Left lung (tissue), 4 donors: ENCODE measurements at regions not wholly inside any gene's neighbourhood (a gene's known extent, or its start where the extent isn't known, plus 50 kb on each side); places are given as distances from the start of the nearest gene placed in this dataset.
A peak's percentile ranks its signal among the peaks of the same experiment; 100 is the strongest.

ENCODE experiments used
- ATAC-seq: fragments of 200-7000 bp; cut with Tn5 transposase; one replicate; pipeline ENCODE4 v1.9.1; 2020; ENCODE audit warnings: moderate library complexity
- DNase-seq, 4 donors: peaks; one replicate each; pipeline ENCODE4 v3.0.0-alpha.2; 2013 to 2020
- H3K27ac ChIP-seq, 2 donors: fragments of 200-600 bp; sonication (generic) in 1 of 2; one replicate each; pipeline versions ENCODE4 v1.5.0 to v1.8.0; 2020 to 2021
- H3K27me3 ChIP-seq, 2 donors: fragments of 200-600 bp; sonication (generic) in 1 of 2; one replicate each; pipeline versions ENCODE4 v1.5.0 to v1.8.0; 2020 to 2021
- H3K36me3 ChIP-seq, 2 donors: fragments of 200-600 bp; sonication (generic) in 1 of 2; one replicate each; pipeline versions ENCODE4 v1.5.0 to v1.8.0; 2020 to 2021
- H3K4me1 ChIP-seq, 2 donors: fragments of 200-600 bp; one replicate each; pipeline ENCODE4 v1.8.0; 2021
- H3K4me3 ChIP-seq, 2 donors: fragments of 200-600 bp; sonication (generic) in 1 of 2; one replicate each; pipeline versions ENCODE4 v1.5.0 to v1.8.0; 2020 to 2021; ENCODE audit warnings: mild to moderate bottlenecking in 1 of 2
- H3K9me3 ChIP-seq, 2 donors: fragments of 200-600 bp; sonication (generic) in 1 of 2; one replicate each; pipeline versions ENCODE4 v1.5.0 to v1.8.0; 2020 to 2021
- intact Hi-C, 2 donors: fragments of 100-400 bp; cut with DNase I; formaldehyde crosslinking; loops; one replicate each; pipeline versions ENCODE4 v1.11.2 to v1.14.2; 2022
- TF ChIP-seq, protein P1 (sequence below), 2 donors: fragments of 200-600 bp; sonication (generic) in 1 of 2; IDR thresholded peaks; one replicate each; pipeline versions ENCODE4 v1.5.0 to v1.8.0; 2021; ENCODE audit warnings: antibody characterized with exemption in 2 of 2
- donor health status: DM: no; HTN: yes; CAD: no.
- donor health status: DM: no; HTN: no; CAD: no.

DNA sequence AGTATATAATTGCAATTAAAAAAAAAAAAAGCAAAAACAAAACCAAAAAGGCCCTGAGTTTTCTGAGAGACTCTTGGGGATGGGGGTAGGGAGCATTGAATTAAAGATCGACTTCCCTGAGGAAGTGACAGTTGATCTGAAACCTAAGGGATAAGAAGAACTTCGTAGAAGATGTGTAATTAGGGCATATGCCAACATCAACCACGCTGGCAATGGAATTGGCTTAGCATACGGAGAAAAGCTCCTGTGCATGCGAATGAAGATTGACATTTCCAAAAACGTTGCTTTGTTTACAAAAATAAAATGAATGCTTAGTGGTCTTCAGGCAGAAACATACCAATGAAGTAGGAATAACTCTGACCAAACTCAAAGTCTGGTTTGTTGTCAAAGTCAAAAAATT lies 307.6 kb upstream of the ZNF521 start:
- ATAC-seq = no peak
- TF ChIP-seq, protein P1, sequence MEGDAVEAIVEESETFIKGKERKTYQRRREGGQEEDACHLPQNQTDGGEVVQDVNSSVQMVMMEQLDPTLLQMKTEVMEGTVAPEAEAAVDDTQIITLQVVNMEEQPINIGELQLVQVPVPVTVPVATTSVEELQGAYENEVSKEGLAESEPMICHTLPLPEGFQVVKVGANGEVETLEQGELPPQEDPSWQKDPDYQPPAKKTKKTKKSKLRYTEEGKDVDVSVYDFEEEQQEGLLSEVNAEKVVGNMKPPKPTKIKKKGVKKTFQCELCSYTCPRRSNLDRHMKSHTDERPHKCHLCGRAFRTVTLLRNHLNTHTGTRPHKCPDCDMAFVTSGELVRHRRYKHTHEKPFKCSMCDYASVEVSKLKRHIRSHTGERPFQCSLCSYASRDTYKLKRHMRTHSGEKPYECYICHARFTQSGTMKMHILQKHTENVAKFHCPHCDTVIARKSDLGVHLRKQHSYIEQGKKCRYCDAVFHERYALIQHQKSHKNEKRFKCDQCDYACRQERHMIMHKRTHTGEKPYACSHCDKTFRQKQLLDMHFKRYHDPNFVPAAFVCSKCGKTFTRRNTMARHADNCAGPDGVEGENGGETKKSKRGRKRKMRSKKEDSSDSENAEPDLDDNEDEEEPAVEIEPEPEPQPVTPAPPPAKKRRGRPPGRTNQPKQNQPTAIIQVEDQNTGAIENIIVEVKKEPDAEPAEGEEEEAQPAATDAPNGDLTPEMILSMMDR (IDR thresholded peaks at IDR 0.05) = no peak

GRCh38 chr18:25658476-25658875 lies 306.5 kb upstream of the ZNF521 start:
- Histone ChIP-seq H3K36me3 (no peaks in the 10 kb centered on the region), H3K27ac (no peak overlapping the region), H3K4me1 (no peaks in the 10 kb centered on the region), H3K9me3 (no peaks in the 10 kb centered on the region), H3K4me3 (no peak overlapping the region), H3K27me3 (no peaks in the 10 kb centered on the region)
- intact Hi-C loops = no loop called here
- DNase-seq (no peak), ATAC-seq (no peak)
- TF ChIP-seq, protein P1 (IDR thresholded peaks at IDR 0.05) = no peak

More for the DNA sequence above, 307.6 kb upstream of the ZNF521 start:
- Histone ChIP-seq H3K4me1 (no peaks in the 10 kb centered on the region), H3K27me3 (no peaks in the 10 kb centered on the region), H3K36me3 (no peaks in the 10 kb centered on the region), H3K9me3 (no peaks in the 10 kb centered on the region), H3K4me3 (no peak overlapping the region), H3K27ac (no peak overlapping the region)
- intact Hi-C loops = no loop called here
- no peak for DNase-seq

DNA sequence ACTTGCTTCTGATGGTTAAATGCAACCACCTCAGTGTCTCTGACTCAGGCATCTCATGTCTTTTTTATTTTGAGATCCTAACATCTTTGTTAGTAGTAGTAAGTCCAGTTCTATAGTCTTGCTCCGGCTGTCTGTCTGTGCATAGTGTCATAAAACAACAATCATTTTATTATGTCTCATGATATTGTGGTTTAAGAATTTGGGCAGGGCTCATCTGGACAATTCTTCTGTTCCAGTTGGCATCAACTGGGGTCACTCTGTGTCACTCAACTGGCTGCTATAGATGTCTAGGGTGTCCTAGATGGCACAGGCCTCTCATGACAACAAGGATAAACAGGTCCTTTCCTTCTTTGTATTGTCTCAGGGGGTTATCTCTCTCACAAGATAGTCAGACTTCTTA lies 299.6 kb upstream of the ZNF521 start:
- H3K36me3 ChIP-seq = no peaks in the 10 kb centered on the region
- no peak overlapping the region for H3K27ac ChIP-seq
- intact Hi-C loops = no loop called here
- no peak overlapping the region for H3K4me3 ChIP-seq
- H3K4me1 ChIP-seq = no peaks in the 10 kb centered on the region
- ATAC-seq = no peak
- no peaks in the 10 kb centered on the region for H3K27me3 ChIP-seq
- no peak for DNase-seq
- no peaks in the 10 kb centered on the region for H3K9me3 ChIP-seq
- TF ChIP-seq, protein P1 (IDR thresholded peaks at IDR 0.05) = no peak

- Histone ChIP-seq H3K36me3 (no peaks in the 10 kb centered on the region), H3K4me3 (no peak overlapping the region), H3K27ac (no peak overlapping the region), H3K9me3 (no peaks in the 10 kb centered on the region), H3K4me1 (no peaks in the 10 kb centered on the region), H3K27me3 (no peaks in the 10 kb centered on the region)
- intact Hi-C loops = no loop called here
- TF ChIP-seq, protein P1 (IDR thresholded peaks at IDR 0.05) = no peak
- ATAC-seq = peak; percentile 77
- DNase-seq = no peak
These were observed 298.4 kb upstream of the ZNF521 start for GRCh38 chr18:25650201-25650941.

- intact Hi-C loops = no loop called here
- no peak overlapping the region for H3K27ac ChIP-seq
- DNase-seq (no peak), ATAC-seq (no peak)
- TF ChIP-seq, protein P1 (IDR thresholded peaks at IDR 0.05) = no peak
- H3K27me3 ChIP-seq = no peaks in the 10 kb centered on the region
- H3K9me3 ChIP-seq = no peaks in the 10 kb centered on the region
- H3K4me3 ChIP-seq = no peak overlapping the region
- no peaks in the 10 kb centered on the region for H3K36me3 ChIP-seq
- no peaks in the 10 kb centered on the region for H3K4me1 ChIP-seq
These were observed 296.8 kb upstream of the ZNF521 start for GRCh38 chr18:25648716-25649260.
